Epithelial cell of proximal tubule (primary cell): ENCODE measurements at regions not wholly inside any gene's neighbourhood (a gene's known extent, or its start where the extent isn't known, plus 50 kb on each side); places are given as distances from the start of the nearest gene placed in this dataset.
"Not testable (repeated sequence)": the region's sequence is repeated elsewhere in the genome, so short reads cannot be mapped to it uniquely, and the experiment has no call there.

ENCODE experiments used
- DNase-seq: peaks from one replicate; pipeline ENCODE4 v3.0.0-alpha.2; 2011; ENCODE audit warnings: low read depth
- H3K4me3 ChIP-seq: 2 replicates; pipeline ENCODE4 v1.5.1; 2011; ENCODE audit warnings: low read depth, mild to moderate bottlenecking, low read length
- CTCF ChIP-seq: conservative IDR thresholded peaks from 2 replicates; pipeline ENCODE4 v1.5.1; 2012; ENCODE audit warnings: low read depth, mild to moderate bottlenecking, low read length

GRCh38 chr1:213415691-213416380, 364.8 kb downstream of the RPS6KC1 start:
- TF ChIP-seq CTCF, result no peak
- DNase-seq, result peak; percentile 96
- H3K4me3 ChIP-seq, result peak overlapping the region; percentile 20

GRCh38 chr1:213416461-213417224, 365.6 kb downstream of the RPS6KC1 start:
- no peak for DNase-seq
- TF ChIP-seq CTCF, result no peak
- H3K4me3 ChIP-seq, result no peak overlapping the region

- no peak overlapping the region for H3K4me3 ChIP-seq
- no peak for TF ChIP-seq CTCF
- DNase-seq, result no peak
Observed at GRCh38 chr1:213417225-213417820, 366.3 kb downstream of the RPS6KC1 start.

GRCh38 chr1:213417846-213418245, 366.8 kb downstream of the RPS6KC1 start:
- TF ChIP-seq CTCF, result no peak
- no peak overlapping the region for H3K4me3 ChIP-seq
- no peak for DNase-seq

GRCh38 chr1:213418268-213419071, 367.4 kb downstream of the RPS6KC1 start:
- H3K4me3 ChIP-seq, result no peak overlapping the region
- DNase-seq, result no peak
- no peak for TF ChIP-seq CTCF

- DNase-seq, result no peak
- peak; percentile 53 for TF ChIP-seq CTCF
- H3K4me3 ChIP-seq, result no peak overlapping the region
Observed at GRCh38 chr1:213419401-213420030, 368.5 kb downstream of the RPS6KC1 start.

GRCh38 chr1:213421178-213421577, 370.1 kb downstream of the RPS6KC1 start:
- not testable (repeated sequence) for DNase-seq, H3K4me3 ChIP-seq
